PC-9 (cell line): ENCODE measurements at regions not wholly inside any gene's neighbourhood (a gene's known extent, or its start where the extent isn't known, plus 50 kb on each side); places are given as distances from the start of the nearest gene placed in this dataset.

Source experiments
- BruUV-seq: library from RNA; stranded (reverse); fragments of 400-500 nt; replicated peaks from 2 replicates; lab custom pipeline; 2021; lab: Mats Ljungman, UMichigan
- CTCF ChIA-PET: fragments of 300-600 bp; sonication (Branson Sonifier 250); formaldehyde crosslinking; loops from one replicate; lab custom pipeline; 2022; ENCODE audit warnings: antibody characterized with exemption; lab: Charles Lee
- POLR2A ChIA-PET: fragments of 300-600 bp; sonication (Branson Sonifier 250); formaldehyde crosslinking; loops from one replicate; lab custom pipeline; 2022; ENCODE audit warnings: antibody characterized with exemption; ENCODE audit not compliant: unreplicated experiment; lab: Charles Lee
- DNase-seq, 2 experiments: peaks; one replicate each; pipeline versions ENCODE4 v3.0.0 to v3.0.0-alpha.2; 2015 to 2022; ENCODE audit warnings: mixed read lengths in 1 of 2
- H2AFZ ChIP-seq: fragments of 200-600 bp; sonication (generic); 2 replicates; pipeline ENCODE4 v1.8.1; 2017; ENCODE audit warnings: antibody characterized with exemption
- H3F3A ChIP-seq: fragments of 200-600 bp; sonication (generic); 2 replicates; pipeline ENCODE4 v1.8.1; 2017; ENCODE audit warnings: antibody characterized with exemption, mild to moderate bottlenecking, low read depth; ENCODE audit not compliant: insufficient read depth
- H3K27ac ChIP-seq: fragments of 200-600 bp; sonication (generic); 2 replicates; pipeline ENCODE4 v1.6.1; 2016; ENCODE audit warnings: mixed run types
- H3K27me3 ChIP-seq: fragments of 200-600 bp; sonication (generic); 2 replicates; pipeline ENCODE4 v1.6.1; 2016; ENCODE audit warnings: low read depth, mixed run types; ENCODE audit not compliant: insufficient read depth
- H3K36me3 ChIP-seq: fragments of 200-600 bp; sonication (generic); 2 replicates; pipeline ENCODE4 v1.6.1; 2016; ENCODE audit warnings: low read depth, mixed run types
- H3K4me1 ChIP-seq: fragments of 200-600 bp; sonication (generic); replicated peaks from 2 replicates; pipeline ENCODE4 v1.6.1; 2016; ENCODE audit warnings: mixed run types; ENCODE audit not compliant: insufficient read depth
- H3K4me2 ChIP-seq: fragments of 200-600 bp; sonication (generic); 2 replicates; pipeline ENCODE4 v1.6.1; 2017; ENCODE audit warnings: mixed run types
- H3K4me3 ChIP-seq: fragments of 200-600 bp; sonication (generic); 2 replicates; pipeline ENCODE4 v1.6.1; 2016; ENCODE audit warnings: mixed run types
- H3K79me2 ChIP-seq: fragments of 200-600 bp; sonication (generic); 2 replicates; pipeline ENCODE4 v1.6.1; 2017; ENCODE audit warnings: low read depth, mixed run types
- H3K9me2 ChIP-seq: fragments of 200-600 bp; sonication (generic); 2 replicates; pipeline ENCODE4 v1.8.1; 2017; ENCODE audit warnings: mild to moderate bottlenecking; ENCODE audit not compliant: insufficient read depth
- H3K9me3 ChIP-seq: fragments of 200-600 bp; sonication (generic); 2 replicates; pipeline ENCODE4 v1.8.1; 2016; ENCODE audit warnings: low read depth; ENCODE audit not compliant: insufficient read depth
- H4K20me1 ChIP-seq: fragments of 200-600 bp; sonication (generic); 2 replicates; pipeline ENCODE4 v1.8.1; 2017; ENCODE audit not compliant: insufficient read depth
- EZH2 ChIP-seq: fragments of 200-600 bp; sonication (generic); IDR thresholded peaks from 2 replicates; pipeline ENCODE4 v1.8.0; 2017; ENCODE audit warnings: antibody characterized with exemption, low read depth
- intact Hi-C: fragments of 100-400 bp; cut with micrococcal nuclease; formaldehyde crosslinking; loops from one replicate; pipeline ENCODE4 v1.10.0; 2022; ENCODE audit not compliant: unreplicated experiment
- TF ChIP-seq, protein P1 (sequence below): fragments of 200-600 bp; sonication (generic); conservative IDR thresholded peaks from 2 replicates; pipeline ENCODE4 v1.6.1; 2017; ENCODE audit warnings: mixed run types, antibody characterized with exemption, mild to moderate bottlenecking, moderate library complexity

DNA sequence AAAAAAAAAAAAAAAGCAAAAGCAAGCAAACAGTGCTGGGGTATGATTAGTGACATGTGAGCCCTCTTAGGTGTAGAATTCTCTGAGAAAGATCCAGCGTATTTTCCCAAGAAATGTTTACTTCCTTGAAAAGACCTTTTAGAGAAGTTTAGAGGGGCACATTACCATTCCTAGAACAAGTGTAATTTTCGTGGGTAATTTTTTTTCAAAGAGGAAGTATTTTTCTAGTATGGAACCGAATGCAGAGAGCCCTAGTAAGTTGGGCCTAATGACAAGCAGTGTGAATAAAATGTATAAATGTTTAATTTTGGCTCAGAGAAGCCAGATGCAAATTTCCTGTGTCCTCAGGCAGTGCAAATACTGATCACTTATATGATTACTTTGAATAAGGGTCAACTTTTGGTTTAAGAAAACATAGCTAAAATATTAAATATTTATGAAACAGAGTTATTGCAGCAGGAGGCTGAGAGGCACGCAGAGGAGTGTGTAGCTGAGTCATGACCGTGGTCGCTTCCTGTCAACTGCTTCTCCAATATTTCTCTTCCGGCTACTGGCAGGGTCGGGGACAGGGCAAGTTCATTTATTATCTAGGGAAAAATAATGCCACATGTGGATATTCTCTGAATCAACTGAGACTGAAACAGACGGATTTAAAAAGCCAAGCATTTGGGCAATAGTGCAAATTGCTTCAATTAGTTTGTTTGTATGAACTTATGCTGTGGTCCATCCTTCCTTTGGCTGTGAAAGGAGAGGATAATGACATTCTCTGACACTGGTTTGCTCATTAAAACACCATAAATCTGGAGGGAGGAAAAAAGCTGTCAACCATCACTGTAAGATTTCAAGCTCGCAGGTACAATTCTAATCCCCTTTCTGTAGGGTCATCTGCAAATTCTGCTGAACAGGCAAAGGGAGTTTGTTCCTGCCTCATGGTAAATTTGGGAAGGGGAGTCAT is 495.2 kb downstream of the GLRX3 start:
- POLR2A ChIA-PET: no interaction called here
- intact Hi-C loops: no loop called here
- H3K4me1 ChIP-seq: no peaks in the 10 kb centered on the region
- no peaks in the 10 kb centered on the region for H3K79me2 ChIP-seq
- no peak for DNase-seq
- H2AFZ ChIP-seq: no peak overlapping the region
- H3K4me3 ChIP-seq: no peak overlapping the region
- H3F3A ChIP-seq: no peaks in the 10 kb centered on the region
- H4K20me1 ChIP-seq: no peaks in the 10 kb centered on the region
- H3K9me2 ChIP-seq: no peaks in the 10 kb centered on the region
- no peaks in the 10 kb centered on the region for H3K36me3 ChIP-seq
- H3K4me2 ChIP-seq: no peak overlapping the region
- no TSS peak for BruUV-seq
- no peaks in the 10 kb centered on the region for H3K9me3 ChIP-seq
- TF ChIP-seq EZH2: no peak
- TF ChIP-seq, protein P1, sequence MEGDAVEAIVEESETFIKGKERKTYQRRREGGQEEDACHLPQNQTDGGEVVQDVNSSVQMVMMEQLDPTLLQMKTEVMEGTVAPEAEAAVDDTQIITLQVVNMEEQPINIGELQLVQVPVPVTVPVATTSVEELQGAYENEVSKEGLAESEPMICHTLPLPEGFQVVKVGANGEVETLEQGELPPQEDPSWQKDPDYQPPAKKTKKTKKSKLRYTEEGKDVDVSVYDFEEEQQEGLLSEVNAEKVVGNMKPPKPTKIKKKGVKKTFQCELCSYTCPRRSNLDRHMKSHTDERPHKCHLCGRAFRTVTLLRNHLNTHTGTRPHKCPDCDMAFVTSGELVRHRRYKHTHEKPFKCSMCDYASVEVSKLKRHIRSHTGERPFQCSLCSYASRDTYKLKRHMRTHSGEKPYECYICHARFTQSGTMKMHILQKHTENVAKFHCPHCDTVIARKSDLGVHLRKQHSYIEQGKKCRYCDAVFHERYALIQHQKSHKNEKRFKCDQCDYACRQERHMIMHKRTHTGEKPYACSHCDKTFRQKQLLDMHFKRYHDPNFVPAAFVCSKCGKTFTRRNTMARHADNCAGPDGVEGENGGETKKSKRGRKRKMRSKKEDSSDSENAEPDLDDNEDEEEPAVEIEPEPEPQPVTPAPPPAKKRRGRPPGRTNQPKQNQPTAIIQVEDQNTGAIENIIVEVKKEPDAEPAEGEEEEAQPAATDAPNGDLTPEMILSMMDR: no peak
- H3K27ac ChIP-seq: no peak overlapping the region
- no peaks in the 10 kb centered on the region for H3K27me3 ChIP-seq
- CTCF ChIA-PET: no interaction called here

GRCh38 chr10:130634816-130635215 is 498.6 kb downstream of the GLRX3 start:
- H2AFZ ChIP-seq: no peak overlapping the region
- H3K79me2 ChIP-seq: no peaks in the 10 kb centered on the region
- BruUV-seq: no TSS peak
- TF ChIP-seq, protein P1: no peak
- no peak for TF ChIP-seq EZH2
- no peaks in the 10 kb centered on the region for H3K4me1 ChIP-seq
- ChIA-PET POLR2A (no interaction called here), CTCF (no interaction called here)
- intact Hi-C loops: no loop called here
- no peaks in the 10 kb centered on the region for H3K9me3 ChIP-seq
- no peaks in the 10 kb centered on the region for H3K36me3 ChIP-seq
- no peak for DNase-seq
- H3K9me2 ChIP-seq: no peaks in the 10 kb centered on the region
- no peak overlapping the region for H3K4me2 ChIP-seq
- no peaks in the 10 kb centered on the region for H3K27me3 ChIP-seq
- no peaks in the 10 kb centered on the region for H4K20me1 ChIP-seq
- H3K27ac ChIP-seq: no peak overlapping the region
- H3F3A ChIP-seq: no peaks in the 10 kb centered on the region
- H3K4me3 ChIP-seq: no peak overlapping the region

DNA sequence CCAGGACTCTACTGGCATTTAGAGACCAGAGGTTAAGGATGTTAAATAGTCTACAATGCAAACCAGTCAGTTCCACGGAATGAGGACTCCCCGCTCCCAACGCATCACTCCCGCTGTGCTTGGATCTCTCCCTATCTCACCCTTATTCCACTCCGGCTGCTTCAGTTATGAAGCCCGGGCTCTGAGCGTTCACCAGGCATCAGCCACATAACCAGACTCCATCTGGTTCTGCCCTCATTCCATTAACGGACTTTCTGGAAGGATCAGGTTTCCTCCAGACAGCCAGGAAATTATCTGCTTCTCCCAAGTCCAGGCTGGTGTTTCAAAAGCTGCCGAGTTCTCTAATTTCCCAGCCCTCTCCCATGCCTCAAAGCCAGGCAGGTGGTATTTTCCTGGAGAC is 499.3 kb downstream of the GLRX3 start:
- no peak for TF ChIP-seq EZH2
- TF ChIP-seq, protein P1: no peak
- POLR2A ChIA-PET: no interaction called here
- H3K27ac ChIP-seq: no peak overlapping the region
- intact Hi-C loops: no loop called here
- no peaks in the 10 kb centered on the region for H3K9me2 ChIP-seq
- no peak overlapping the region for H3K4me3 ChIP-seq
- H3K4me1 ChIP-seq: no peaks in the 10 kb centered on the region
- H3K79me2 ChIP-seq: no peaks in the 10 kb centered on the region
- H3K36me3 ChIP-seq: no peaks in the 10 kb centered on the region
- H4K20me1 ChIP-seq: no peaks in the 10 kb centered on the region
- no peak for DNase-seq
- no TSS peak for BruUV-seq
- H3K9me3 ChIP-seq: no peaks in the 10 kb centered on the region
- no peaks in the 10 kb centered on the region for H3F3A ChIP-seq
- H3K4me2 ChIP-seq: no peak overlapping the region
- H2AFZ ChIP-seq: no peak overlapping the region
- CTCF ChIA-PET: no interaction called here
- H3K27me3 ChIP-seq: no peaks in the 10 kb centered on the region
